ENCODE measurements at regions not wholly inside any gene's neighbourhood (a gene's known extent, or its start where the extent isn't known, plus 50 kb on each side); places are given as distances from the start of the nearest gene placed in this dataset.

GRCh38 chr3:177887475-177887874, 648.8 kb upstream of the KCNMB2 start:
- Histone ChIP-seq H3K9me3 (ENCODE audit: control insufficient read depth, insufficient read depth, low read length) (no peaks in the 10 kb centered on the region), H3K27ac (ENCODE audit: low read depth, low read length) (no peak overlapping the region), H3K4me2 (ENCODE audit: low read length) (no peak overlapping the region), H3K4me1 (ENCODE audit: control insufficient read depth, low read length) (no peaks in the 10 kb centered on the region), H3K36me3 (ENCODE audit: control insufficient read depth, low read length) (no peaks in the 10 kb centered on the region), H4K20me1 (ENCODE audit: control insufficient read depth, insufficient read depth, low read depth, low read length) (no peaks in the 10 kb centered on the region), H3K9me2 (replicated peaks; ENCODE audit: control insufficient read depth, low read length) (no peaks in the 10 kb centered on the region), H3F3A (ENCODE audit: control insufficient read depth, insufficient read depth) (no peaks in the 10 kb centered on the region), H3K4me3 (ENCODE audit: low read length) (no peak overlapping the region), H3K27me3 (ENCODE audit: control insufficient read depth, low read length) (no peaks in the 10 kb centered on the region), H3K79me2 (ENCODE audit: control insufficient read depth, low read length) (no peaks in the 10 kb centered on the region)
- TF ChIP-seq CTCF (IDR thresholded peaks at IDR 0.05; ENCODE audit: low read depth, low read length, poor library complexity, severe bottlenecking) = no peak
- no peak for TF ChIP-seq EZH2phosphoT487 (IDR thresholded peaks at IDR 0.05; ENCODE audit: borderline replicate concordance, low read length)

GRCh38 chr3:177889161-177889560, 647.1 kb upstream of the KCNMB2 start:
- Histone ChIP-seq H3K9me3 (ENCODE audit: control insufficient read depth, insufficient read depth, low read length) (no peaks in the 10 kb centered on the region), H3K4me2 (ENCODE audit: low read length) (no peak overlapping the region), H3K4me1 (ENCODE audit: control insufficient read depth, low read length) (no peaks in the 10 kb centered on the region), H3K36me3 (ENCODE audit: control insufficient read depth, low read length) (no peaks in the 10 kb centered on the region), H3F3A (ENCODE audit: control insufficient read depth, insufficient read depth) (no peaks in the 10 kb centered on the region), H3K79me2 (ENCODE audit: control insufficient read depth, low read length) (no peaks in the 10 kb centered on the region), H3K27ac (ENCODE audit: low read depth, low read length) (no peak overlapping the region), H3K4me3 (ENCODE audit: low read length) (no peak overlapping the region), H4K20me1 (ENCODE audit: control insufficient read depth, insufficient read depth, low read depth, low read length) (no peaks in the 10 kb centered on the region), H3K9me2 (replicated peaks; ENCODE audit: control insufficient read depth, low read length) (no peaks in the 10 kb centered on the region), H3K27me3 (ENCODE audit: control insufficient read depth, low read length) (no peaks in the 10 kb centered on the region)
- TF ChIP-seq CTCF (IDR thresholded peaks at IDR 0.05; ENCODE audit: low read depth, low read length, poor library complexity, severe bottlenecking) = no peak
- no peak for TF ChIP-seq EZH2phosphoT487 (IDR thresholded peaks at IDR 0.05; ENCODE audit: borderline replicate concordance, low read length)

GRCh38 chr3:177889652-177890358, 646.4 kb upstream of the KCNMB2 start:
- no peaks in the 10 kb centered on the region for H3K4me1 ChIP-seq (ENCODE audit: control insufficient read depth, low read length)
- H3K9me3 ChIP-seq (ENCODE audit: control insufficient read depth, insufficient read depth, low read length) = no peaks in the 10 kb centered on the region
- no peak overlapping the region for H3K4me3 ChIP-seq (ENCODE audit: low read length)
- H3K9me2 ChIP-seq (replicated peaks; ENCODE audit: control insufficient read depth, low read length) = no peaks in the 10 kb centered on the region
- no peak overlapping the region for H3K4me2 ChIP-seq (ENCODE audit: low read length)
- no peaks in the 10 kb centered on the region for H4K20me1 ChIP-seq (ENCODE audit: control insufficient read depth, insufficient read depth, low read depth, low read length)
- no peak overlapping the region for H3K27ac ChIP-seq (ENCODE audit: low read depth, low read length)
- no peaks in the 10 kb centered on the region for H3F3A ChIP-seq (ENCODE audit: control insufficient read depth, insufficient read depth)
- H3K36me3 ChIP-seq (ENCODE audit: control insufficient read depth, low read length) = no peaks in the 10 kb centered on the region
- H3K79me2 ChIP-seq (ENCODE audit: control insufficient read depth, low read length) = no peaks in the 10 kb centered on the region
- TF ChIP-seq CTCF (IDR thresholded peaks at IDR 0.05; ENCODE audit: low read depth, low read length, poor library complexity, severe bottlenecking) (no peak), EZH2phosphoT487 (IDR thresholded peaks at IDR 0.05; ENCODE audit: borderline replicate concordance, low read length) (no peak)
- H3K27me3 ChIP-seq (ENCODE audit: control insufficient read depth, low read length) = no peaks in the 10 kb centered on the region
